Fibroblast of pulmonary artery (primary cell): ENCODE measurements at regions not wholly inside any gene's neighbourhood (a gene's known extent, or its start where the extent isn't known, plus 50 kb on each side); places are given as distances from the start of the nearest gene placed in this dataset.

Source experiments
- DNase-seq: peaks from one replicate; pipeline ENCODE4 v3.0.0-alpha.2; 2010; ENCODE audit warnings: low read depth
- H3K4me3 ChIP-seq: replicated peaks from 2 replicates; pipeline ENCODE4 v1.5.1; 2011; ENCODE audit warnings: low read depth, mild to moderate bottlenecking, control low read depth, low read length, moderate library complexity
- CTCF ChIP-seq: IDR thresholded peaks from 2 replicates; pipeline ENCODE4 v1.5.1; 2011; ENCODE audit warnings: mild to moderate bottlenecking, control low read depth, low read length, inconsistent platforms; ENCODE audit errors: missing control alignments

GRCh38 chr6:128759901-128760300 lies 123.0 kb upstream of the LAMA2 start:
- no peak for DNase-seq
- H3K4me3 ChIP-seq = no peak overlapping the region
- TF ChIP-seq CTCF = no peak

DNA sequence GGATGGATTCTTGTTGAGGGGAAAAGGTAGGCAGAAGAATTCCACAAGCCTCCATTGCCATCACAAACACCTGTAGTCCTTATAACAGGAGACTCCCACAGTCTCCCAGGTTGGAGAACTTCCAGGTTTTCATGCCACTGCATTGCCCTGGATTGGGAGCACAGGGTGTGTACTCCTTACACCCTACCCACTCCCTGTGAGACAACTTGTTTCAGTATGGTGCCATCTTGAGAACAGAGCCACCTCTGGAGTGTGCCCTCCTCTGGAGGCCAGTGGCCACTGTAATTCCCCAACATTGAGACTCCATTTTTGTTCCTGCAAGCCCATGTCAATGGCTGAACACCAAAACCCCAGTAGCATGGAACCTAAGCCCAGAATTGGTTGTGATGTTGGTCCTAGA lies 123.5 kb upstream of the LAMA2 start:
- H3K4me3 ChIP-seq = no peak overlapping the region
- DNase-seq = no peak
- TF ChIP-seq CTCF = no peak

GRCh38 chr6:128757961-128758360 lies 125.0 kb upstream of the LAMA2 start:
- H3K4me3 ChIP-seq = no peak overlapping the region
- TF ChIP-seq CTCF = no peak
- DNase-seq = no peak

- DNase-seq = no peak
- H3K4me3 ChIP-seq = no peak overlapping the region
- TF ChIP-seq CTCF = no peak
These were observed 128.2 kb upstream of the LAMA2 start for GRCh38 chr6:128754658-128755256.

GRCh38 chr6:128743974-128744765 lies 138.8 kb upstream of the LAMA2 start:
- no peak overlapping the region for H3K4me3 ChIP-seq
- TF ChIP-seq CTCF = no peak
- no peak for DNase-seq

- DNase-seq = no peak
- no peak for TF ChIP-seq CTCF
- no peak overlapping the region for H3K4me3 ChIP-seq
These were observed 140.0 kb upstream of the LAMA2 start for GRCh38 chr6:128742900-128743299.

- TF ChIP-seq CTCF = no peak
- DNase-seq = no peak
- no peak overlapping the region for H3K4me3 ChIP-seq
These were observed 142.0 kb upstream of the LAMA2 start for GRCh38 chr6:128740951-128741350.
